SK-N-SH treated with all-trans-retinoic acid at 6 μM for 48 hours (cell line): ENCODE measurements at regions not wholly inside any gene's neighbourhood (a gene's known extent, or its start where the extent isn't known, plus 50 kb on each side); places are given as distances from the start of the nearest gene placed in this dataset.

Source experiments
- ARNTL ChIP-seq: fragments of 450-650 bp; formaldehyde crosslinking; IDR thresholded peaks from 2 replicates; pipeline ENCODE4 v1.5.0; 2020; ENCODE audit warnings: low read depth, mild to moderate bottlenecking, moderate library complexity, borderline replicate concordance
- ZNF8 ChIP-seq: fragments of 450-650 bp; formaldehyde crosslinking; IDR thresholded peaks from 2 replicates; pipeline ENCODE4 v1.5.0; 2020; ENCODE audit warnings: mild to moderate bottlenecking, moderate library complexity

GRCh38 chr16:11422381-11423314, 77.4 kb downstream of the RMI2 start:
- TF ChIP-seq ARNTL (no peak), ZNF8 (no peak)
